Activated T-helper 9 cell treated with anti-CD3 and anti-CD28 coated beads, Interleukin-2, amount 50 U/mL, for 16 hours (primary cell): ENCODE measurements at regions not wholly inside any gene's neighbourhood (a gene's known extent, or its start where the extent isn't known, plus 50 kb on each side); places are given as distances from the start of the nearest gene placed in this dataset.

Experiments
- DNase-seq: peaks from one replicate; pipeline ENCODE4 v3.0.0-alpha.2; 2020; ENCODE audit warnings: low read depth

GRCh38 chr6:165913676-165914570, 250.9 kb upstream of the PDE10A start:
- no peak for DNase-seq

- no peak for DNase-seq
These were observed 247.3 kb upstream of the PDE10A start for GRCh38 chr6:165910184-165910966.

- no peak for DNase-seq
These were observed 243.7 kb upstream of the PDE10A start for GRCh38 chr6:165906736-165907135.

GRCh38 chr6:165905744-165906143, 242.7 kb upstream of the PDE10A start:
- DNase-seq, result no peak

- DNase-seq, result no peak
These were observed 237.9 kb upstream of the PDE10A start for GRCh38 chr6:165900970-165901369.

GRCh38 chr6:165899611-165900010, 236.6 kb upstream of the PDE10A start:
- DNase-seq, result no peak

- DNase-seq, result no peak
These were observed 232.6 kb upstream of the PDE10A start for GRCh38 chr6:165895421-165896165.

GRCh38 chr6:165894171-165894825, 231.3 kb upstream of the PDE10A start:
- no peak for DNase-seq

GRCh38 chr6:165893431-165893830, 230.4 kb upstream of the PDE10A start:
- no peak for DNase-seq

- no peak for DNase-seq
These were observed 228.3 kb upstream of the PDE10A start for GRCh38 chr6:165891320-165891719.

- DNase-seq, result no peak
These were observed 227.3 kb upstream of the PDE10A start for GRCh38 chr6:165890404-165890735.

- no peak for DNase-seq
These were observed 226.8 kb upstream of the PDE10A start for GRCh38 chr6:165889636-165890403.

GRCh38 chr6:165886169-165886568, 223.1 kb upstream of the PDE10A start:
- no peak for DNase-seq

- DNase-seq, result peak; percentile 23
These were observed 222.0 kb upstream of the PDE10A start for GRCh38 chr6:165884813-165885765.

GRCh38 chr6:165883851-165884640, 221.0 kb upstream of the PDE10A start:
- DNase-seq, result no peak

GRCh38 chr6:165881806-165882205, 218.8 kb upstream of the PDE10A start:
- no peak for DNase-seq

GRCh38 chr6:165880686-165881085, 217.6 kb upstream of the PDE10A start:
- no peak for DNase-seq

- no peak for DNase-seq
These were observed 214.7 kb upstream of the PDE10A start for GRCh38 chr6:165877773-165878172.

GRCh38 chr6:165877192-165877591, 214.2 kb upstream of the PDE10A start:
- DNase-seq, result no peak
